ENCODE measurements at regions not wholly inside any gene's neighbourhood (a gene's known extent, or its start where the extent isn't known, plus 50 kb on each side); places are given as distances from the start of the nearest gene placed in this dataset.

- no peak for TF ChIP-seq ZNF592 (IDR thresholded peaks at IDR 0.05)
- TF ChIP-seq BHLHE40 (IDR thresholded peaks at IDR 0.05; ENCODE audit: borderline replicate concordance in 1 of 2, low read depth in 2 of 2, low read length in 1 of 2) = no peak
- no peak for TF ChIP-seq RUNX3 (IDR thresholded peaks at IDR 0.05; ENCODE audit: low read length)
- no peak for TF ChIP-seq NFYB (IDR thresholded peaks at IDR 0.05; ENCODE audit: insufficient read depth, low read depth, low read length)
- no peak for TF ChIP-seq SMARCA5 (IDR thresholded peaks at IDR 0.05)
These were observed 492.6 kb downstream of the EBF1 start (continued) for GRCh38 chr5:158607088-158607487.

GRCh38 chr5:158606233-158606632 lies 493.5 kb downstream of the EBF1 start:
- Histone ChIP-seq H3K4me1 (ENCODE audit: control insufficient read depth, insufficient read depth, low read length) (no peaks in the 10 kb centered on the region), H3K27me3 (replicated peaks in 1 of 2; ENCODE audit: control insufficient read depth in 2 of 2, insufficient read depth in 2 of 2, low read length in 1 of 2) (no peaks in the 10 kb centered on the region; a peak in 1 of 4 replicates), H3K36me3 (ENCODE audit: control insufficient read depth in 2 of 2, insufficient read depth in 2 of 2, low read length in 1 of 2) (no peaks in the 10 kb centered on the region), H3K79me2 (ENCODE audit: control insufficient read depth, insufficient read depth, low read length) (no peaks in the 10 kb centered on the region), H4K20me1 (ENCODE audit: control insufficient read depth, insufficient read depth) (no peaks in the 10 kb centered on the region), H3K27ac (ENCODE audit: control insufficient read depth, insufficient read depth) (no peak overlapping the region), H3K4me2 (ENCODE audit: control insufficient read depth, insufficient read depth) (no peak overlapping the region), H3K9ac (ENCODE audit: control insufficient read depth, insufficient read depth, low read length) (no peak overlapping the region), H2AFZ (ENCODE audit: control insufficient read depth, low read depth, low read length) (no peak overlapping the region), H3K4me3 (no peak overlapping the region), H3K9me3 (replicated peaks; ENCODE audit: control insufficient read depth, insufficient read depth, low read length) (no peaks in the 10 kb centered on the region)
- FAIRE-seq (no peak), DNase-seq (ENCODE audit: low read depth, low spot score) (no peak), ATAC-seq (0 out of 3 replicates have a peak, but pooled peaks have one; percentile 36)
- intact Hi-C loops (cut with micrococcal nuclease; ENCODE audit: unreplicated experiment) (no loop called here), in situ Hi-C loops (cut with MboI) (no loop called here)
- RAD21 ChIA-PET (ENCODE audit: unreplicated experiment) = no interaction called here
- TF ChIP-seq, protein P1, sequence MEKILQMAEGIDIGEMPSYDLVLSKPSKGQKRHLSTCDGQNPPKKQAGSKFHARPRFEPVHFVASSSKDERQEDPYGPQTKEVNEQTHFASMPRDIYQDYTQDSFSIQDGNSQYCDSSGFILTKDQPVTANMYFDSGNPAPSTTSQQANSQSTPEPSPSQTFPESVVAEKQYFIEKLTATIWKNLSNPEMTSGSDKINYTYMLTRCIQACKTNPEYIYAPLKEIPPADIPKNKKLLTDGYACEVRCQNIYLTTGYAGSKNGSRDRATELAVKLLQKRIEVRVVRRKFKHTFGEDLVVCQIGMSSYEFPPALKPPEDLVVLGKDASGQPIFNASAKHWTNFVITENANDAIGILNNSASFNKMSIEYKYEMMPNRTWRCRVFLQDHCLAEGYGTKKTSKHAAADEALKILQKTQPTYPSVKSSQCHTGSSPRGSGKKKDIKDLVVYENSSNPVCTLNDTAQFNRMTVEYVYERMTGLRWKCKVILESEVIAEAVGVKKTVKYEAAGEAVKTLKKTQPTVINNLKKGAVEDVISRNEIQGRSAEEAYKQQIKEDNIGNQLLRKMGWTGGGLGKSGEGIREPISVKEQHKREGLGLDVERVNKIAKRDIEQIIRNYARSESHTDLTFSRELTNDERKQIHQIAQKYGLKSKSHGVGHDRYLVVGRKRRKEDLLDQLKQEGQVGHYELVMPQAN (conservative IDR thresholded peaks at IDR 0.05) = no peak
- no peak for TF ChIP-seq TCF12 (IDR thresholded peaks at IDR 0.05; ENCODE audit: low read depth, low read length)
- TF ChIP-seq MTA2 (IDR thresholded peaks at IDR 0.05; ENCODE audit: low read depth) = peak; percentile 55
- TF ChIP-seq BCL11A (IDR thresholded peaks at IDR 0.05; ENCODE audit: low read depth, low read length) = 0 out of 2 replicates have a peak, but pooled peaks have one; percentile 8
- TF ChIP-seq SPI1 (IDR thresholded peaks at IDR 0.05; ENCODE audit: borderline replicate concordance, insufficient read depth, low read depth, low read length) = peak; percentile 91
- no peak for TF ChIP-seq STAT3 (IDR thresholded peaks at IDR 0.05; ENCODE audit: low read depth, low read length)
- 0 out of 2 replicates have a peak, but pooled peaks have one; percentile 59 for TF ChIP-seq MLLT1 (IDR thresholded peaks at IDR 0.05)
- SMC1A ChIA-PET (ENCODE audit: uncharacterized antibody, unreplicated experiment) = interaction anchor here (0.7 to 1.9 kb wide), 4 partner anchors 8 to 318 kb away, joined by 3 to 5 read pairs (median 4); no protein-coding TSS in a partner anchor
- CTCF ChIA-PET = interaction anchor here (1.7 kb wide), 1 partner anchor 10 kb away, joined by 3 read pairs; no protein-coding TSS in a partner anchor
- POLR2A ChIA-PET = no interaction called here
- no TSS peak for BruUV-seq (replicated peaks)
- 9% methylated on average over 3 of the region's 3 CpGs for WGBS (ENCODE audit: insufficient coverage, insufficient replicate concordance, low lambda C conversion rate, missing lambda C conversion rate)
